HG03280 (cell line): ENCODE measurements at regions not wholly inside any gene's neighbourhood (a gene's known extent, or its start where the extent isn't known, plus 50 kb on each side); places are given as distances from the start of the nearest gene placed in this dataset.
"Not testable (repeated sequence)": the region's sequence is repeated elsewhere in the genome, so short reads cannot be mapped to it uniquely, and the experiment has no call there.

ENCODE experiments used
- ATAC-seq: cut with Tn5 transposase; IDR thresholded peaks from one replicate; pipeline ENCODE4 v1.9.1; 2021; ENCODE audit warnings: mild to moderate bottlenecking, moderate library complexity; ENCODE audit not compliant: unreplicated experiment

DNA sequence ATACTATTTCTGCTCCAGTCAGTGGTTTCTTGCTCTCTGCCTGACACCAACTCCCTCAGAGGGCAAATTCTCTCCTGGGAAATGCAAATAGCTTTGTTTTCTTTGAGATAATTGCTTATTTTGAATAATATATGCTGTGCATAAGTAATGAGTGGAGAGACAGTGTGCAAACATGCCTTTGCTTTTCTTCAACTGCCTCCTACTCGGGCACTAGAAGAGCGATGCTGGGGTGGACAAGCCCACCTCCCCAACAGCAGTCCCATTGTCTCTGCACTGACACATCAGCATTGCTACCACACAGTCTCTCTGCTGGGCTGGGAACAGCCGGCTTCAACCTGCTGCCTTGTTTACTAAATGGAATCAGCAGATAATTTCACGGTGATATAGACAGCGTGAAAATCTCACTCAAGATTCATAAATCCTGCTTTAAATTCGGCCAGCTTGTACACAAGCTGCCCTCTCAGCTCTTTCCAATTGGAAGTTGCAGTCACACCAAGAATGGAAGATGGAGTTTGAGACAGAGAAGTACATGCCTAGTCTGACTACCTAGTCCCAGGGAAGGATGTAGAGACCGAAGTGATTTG, 694.5 kb downstream of the TDRD15 start:
- no peak for ATAC-seq

DNA sequence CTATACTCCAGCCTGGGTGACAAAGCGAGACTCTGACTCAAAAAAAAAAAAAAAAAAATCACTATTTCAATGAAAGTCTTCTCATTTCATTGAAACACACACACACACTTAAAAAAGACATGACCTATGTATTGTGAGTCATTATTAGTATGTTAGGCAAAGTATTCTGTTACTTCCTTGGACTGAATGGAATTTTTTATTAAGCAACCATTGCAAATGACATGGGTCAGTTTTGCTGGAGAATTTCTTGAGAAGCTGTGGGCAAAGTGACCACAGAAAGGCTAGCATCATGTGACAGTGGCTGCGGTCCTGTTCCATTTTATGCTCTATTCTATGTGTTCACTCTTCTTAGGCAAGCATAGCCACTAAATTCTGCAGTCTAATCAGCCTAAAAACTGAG, 695.7 kb downstream of the TDRD15 start:
- ATAC-seq: no peak

DNA sequence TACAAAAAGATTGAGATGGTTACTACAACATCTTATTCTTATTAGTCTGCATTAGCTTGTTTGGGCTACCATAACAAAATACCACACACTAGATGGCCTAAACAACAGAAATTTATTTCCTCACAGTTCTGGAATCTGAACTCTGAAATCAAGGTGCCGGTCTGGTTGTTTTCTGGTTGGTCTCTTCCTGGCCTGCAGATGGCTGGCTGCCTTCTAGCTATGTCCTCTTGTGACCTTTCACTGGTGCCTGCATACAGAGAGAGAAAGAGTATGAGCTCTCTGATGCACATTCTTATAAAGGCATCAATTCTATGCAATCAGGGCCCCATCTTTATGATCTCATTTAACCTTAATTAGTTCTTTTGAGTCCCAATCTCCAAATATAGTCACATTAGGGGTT, 696.5 kb downstream of the TDRD15 start:
- ATAC-seq: no peak

DNA sequence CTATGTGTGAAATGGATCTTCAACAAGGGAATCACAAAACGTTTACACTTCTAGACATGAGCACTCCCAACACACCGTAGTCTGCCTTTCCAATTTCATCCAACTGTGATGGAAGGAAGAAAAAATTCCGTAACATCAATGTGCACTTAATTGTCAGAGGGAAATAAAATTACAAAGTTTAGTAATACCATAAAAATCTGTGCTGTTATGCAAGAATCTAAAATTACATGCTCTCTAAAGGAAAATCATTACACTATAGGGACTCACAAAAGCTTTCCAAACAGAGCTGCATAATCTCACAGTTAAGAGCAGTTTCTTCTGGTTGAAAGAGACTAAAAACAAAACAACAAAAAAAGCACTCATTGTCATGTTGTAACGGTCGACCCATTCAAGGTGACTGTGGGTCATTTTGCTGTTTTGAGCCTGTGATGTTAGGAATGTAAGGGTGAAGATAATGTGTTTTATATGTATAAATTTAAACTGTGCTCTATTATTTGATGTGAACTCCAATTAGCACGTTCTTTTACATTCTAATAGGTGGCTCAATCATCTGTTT, 698.0 kb downstream of the TDRD15 start:
- ATAC-seq: no peak

DNA sequence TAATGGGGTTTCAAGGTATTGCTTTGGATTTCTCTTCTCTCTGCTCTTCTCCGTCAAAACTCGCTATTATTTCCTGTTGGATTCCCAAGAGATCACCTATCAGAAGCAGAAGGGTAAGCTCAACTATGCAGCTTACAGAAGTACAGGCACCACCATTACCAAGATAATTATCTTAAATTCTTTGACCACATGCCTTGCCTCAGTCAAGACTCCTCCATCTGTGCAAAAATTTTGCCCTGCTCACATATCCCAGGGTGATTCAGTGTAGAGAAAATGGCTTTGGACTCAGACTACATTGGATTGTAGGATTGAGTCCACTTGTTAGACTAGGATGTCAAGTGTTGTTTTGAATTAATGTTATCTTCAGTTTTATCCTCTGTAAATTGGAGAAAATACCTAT, 698.7 kb downstream of the TDRD15 start:
- ATAC-seq: no peak

DNA sequence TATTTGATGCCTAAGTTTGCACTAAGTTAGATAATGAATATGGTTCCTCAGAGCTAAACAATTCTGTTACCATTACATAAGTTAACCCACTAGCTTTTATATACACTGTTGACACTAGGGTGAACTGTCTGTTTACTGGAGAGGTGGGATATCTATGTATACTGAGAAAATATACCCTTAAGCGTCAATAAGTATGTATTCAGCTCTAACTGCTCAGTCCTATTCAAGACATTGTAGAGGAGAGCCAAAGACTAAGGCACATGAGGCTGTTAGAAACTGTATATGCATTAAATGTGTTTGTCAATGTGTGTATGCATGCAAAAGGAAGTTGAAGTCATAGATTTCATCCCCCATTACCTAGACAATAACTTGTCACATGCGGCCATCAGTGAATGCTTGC, 710.0 kb downstream of the TDRD15 start:
- no peak for ATAC-seq

DNA sequence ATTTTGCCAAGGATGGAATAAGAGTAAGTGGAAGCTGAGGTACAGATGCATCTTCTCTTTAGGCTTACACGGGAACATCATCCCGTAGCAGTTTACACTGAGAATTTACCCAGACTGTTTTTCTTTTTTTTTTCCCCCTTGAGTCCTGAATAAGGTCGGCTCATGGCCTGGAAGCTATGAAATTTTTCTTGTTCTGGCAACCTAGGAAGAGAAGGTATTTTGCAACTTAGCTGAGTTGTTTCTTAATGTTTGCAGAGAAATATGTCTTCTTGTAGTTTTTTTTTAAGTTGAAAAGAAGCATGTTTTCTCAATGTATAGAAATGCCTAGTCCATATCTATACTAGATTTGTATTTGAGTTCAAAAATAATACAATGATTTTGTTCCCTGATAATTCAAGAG, 712.5 kb downstream of the TDRD15 start:
- ATAC-seq: no peak

DNA sequence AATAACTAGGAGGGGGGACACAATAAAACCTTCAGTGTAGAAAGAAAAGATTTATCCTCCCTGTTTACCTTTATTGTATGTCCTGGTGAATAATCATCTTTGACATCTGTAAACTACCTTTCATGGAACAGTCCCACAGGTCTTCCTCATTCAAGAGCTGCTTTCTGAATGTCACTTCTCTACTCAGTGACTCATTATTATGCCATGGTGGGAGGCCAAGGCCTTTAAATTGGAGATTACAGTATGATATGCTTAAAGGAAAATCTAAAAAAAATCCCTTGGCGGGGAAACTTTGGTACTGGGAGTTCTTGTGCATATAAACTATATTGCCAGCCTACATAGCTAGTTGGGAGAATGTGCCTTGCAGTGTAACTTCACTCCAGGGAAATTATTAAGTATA, 713.0 kb downstream of the TDRD15 start:
- no peak for ATAC-seq

DNA sequence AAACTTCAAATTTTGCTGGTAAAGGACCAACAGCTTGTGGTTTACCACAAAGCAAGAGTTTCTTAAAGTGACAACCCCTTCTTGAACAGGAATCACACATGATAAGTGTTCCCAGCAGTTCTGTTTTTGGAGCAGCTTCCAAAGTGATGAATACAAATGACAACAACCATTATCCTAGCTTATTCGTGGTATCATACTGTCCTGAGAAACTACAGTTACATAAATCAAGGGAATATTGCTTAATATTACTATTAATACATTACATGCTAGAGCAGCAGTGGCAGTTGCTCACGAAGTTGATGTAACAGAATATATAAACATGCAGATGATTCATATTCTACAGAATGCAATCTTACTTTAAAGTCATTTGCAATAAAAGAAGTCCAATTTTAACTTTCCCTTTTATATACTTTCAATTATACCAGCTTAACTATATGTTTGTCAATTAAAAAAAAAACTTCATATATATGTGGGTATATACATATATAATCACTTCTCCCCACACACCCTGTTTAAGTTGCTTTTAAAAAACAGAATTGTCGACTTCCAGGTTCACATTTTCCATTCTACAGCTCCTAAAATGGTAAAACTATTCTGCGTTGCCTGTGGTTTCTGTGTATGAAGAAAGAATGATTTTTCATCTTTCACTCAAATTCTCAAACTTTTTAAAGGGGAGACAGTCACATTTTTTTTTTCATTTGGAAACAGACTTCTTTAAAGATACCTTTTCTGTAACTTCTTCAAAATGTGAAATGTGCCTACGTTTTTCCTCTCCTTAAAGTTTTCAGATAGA, 713.6 kb downstream of the TDRD15 start:
- ATAC-seq: no peak

DNA sequence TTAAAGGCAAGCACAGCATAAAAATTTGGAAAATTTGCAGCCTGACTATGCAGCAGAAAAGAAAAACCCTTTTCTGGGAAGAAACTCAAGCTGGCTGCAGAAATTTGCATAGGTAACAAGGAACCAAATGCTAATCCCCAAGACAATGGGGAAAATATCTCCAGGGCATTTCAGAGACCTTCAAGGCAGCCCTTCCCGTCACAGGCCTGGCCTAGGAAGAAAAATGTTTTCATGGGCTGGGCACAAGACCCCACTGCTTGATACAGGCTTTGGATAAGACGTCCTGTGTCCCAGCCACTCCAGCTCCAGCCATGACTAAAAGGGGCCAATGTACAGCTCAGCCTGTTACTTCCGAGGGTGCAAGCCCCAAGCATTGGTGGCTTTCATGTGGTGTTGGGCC, 717.6 kb downstream of the TDRD15 start:
- ATAC-seq: no peak

DNA sequence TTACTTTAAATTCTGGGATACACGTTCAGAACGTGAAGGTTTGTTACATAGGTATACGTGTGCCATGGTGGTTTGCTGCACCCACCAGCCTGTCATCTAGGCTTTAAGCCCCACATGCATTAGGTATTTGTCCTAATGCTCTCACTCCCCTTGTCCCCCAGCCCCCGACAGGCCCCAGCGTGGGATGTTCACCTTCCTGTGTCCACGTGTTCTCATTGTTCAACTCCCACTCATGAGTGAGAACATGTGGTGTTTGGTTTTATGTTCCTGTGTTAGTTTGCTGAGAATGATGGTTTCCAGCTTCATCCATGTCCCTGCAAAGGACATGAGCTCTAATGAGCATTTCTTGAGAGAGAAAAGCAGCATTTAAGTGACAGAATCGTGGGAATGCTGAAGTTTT, 726.6 kb downstream of the TDRD15 start:
- not testable (repeated sequence) for ATAC-seq

DNA sequence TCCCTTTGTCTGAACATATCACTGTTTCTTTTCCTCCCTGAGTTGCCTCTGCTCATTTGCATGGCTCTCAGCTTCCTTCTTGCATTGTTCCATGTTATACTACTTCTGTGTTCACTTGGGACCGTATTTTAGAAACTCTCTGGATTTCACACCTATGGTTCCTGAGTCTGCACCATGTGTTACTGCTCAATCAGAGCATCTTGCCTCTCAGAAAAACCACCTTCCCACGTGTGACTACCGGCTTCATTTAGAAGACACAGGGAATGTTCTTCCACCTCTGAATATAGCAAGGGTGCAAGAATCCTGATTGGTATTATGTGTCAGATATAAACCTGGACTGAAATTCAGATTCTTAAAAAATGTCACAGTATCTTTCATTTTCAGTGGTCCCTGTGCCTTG, 731.2 kb downstream of the TDRD15 start:
- ATAC-seq: no peak

DNA sequence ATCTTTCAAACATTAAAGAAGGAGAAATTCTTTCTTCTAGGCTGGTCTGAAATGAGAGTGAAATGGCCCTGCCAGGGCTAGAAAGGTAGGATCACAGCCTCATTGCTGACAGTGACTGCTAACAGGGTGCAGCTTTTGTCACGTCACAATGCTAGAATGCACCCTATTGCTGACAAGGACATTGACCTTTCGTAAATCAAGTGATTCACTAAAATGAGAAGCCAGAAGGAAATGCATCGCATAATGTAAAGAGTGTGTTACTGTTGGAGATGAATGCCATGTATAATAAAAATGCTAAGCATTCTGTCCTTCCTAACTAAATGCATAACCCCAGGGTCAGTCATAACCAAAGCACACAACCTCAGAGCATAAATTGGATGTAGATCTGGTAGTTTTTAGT, 732.9 kb downstream of the TDRD15 start:
- no peak for ATAC-seq

DNA sequence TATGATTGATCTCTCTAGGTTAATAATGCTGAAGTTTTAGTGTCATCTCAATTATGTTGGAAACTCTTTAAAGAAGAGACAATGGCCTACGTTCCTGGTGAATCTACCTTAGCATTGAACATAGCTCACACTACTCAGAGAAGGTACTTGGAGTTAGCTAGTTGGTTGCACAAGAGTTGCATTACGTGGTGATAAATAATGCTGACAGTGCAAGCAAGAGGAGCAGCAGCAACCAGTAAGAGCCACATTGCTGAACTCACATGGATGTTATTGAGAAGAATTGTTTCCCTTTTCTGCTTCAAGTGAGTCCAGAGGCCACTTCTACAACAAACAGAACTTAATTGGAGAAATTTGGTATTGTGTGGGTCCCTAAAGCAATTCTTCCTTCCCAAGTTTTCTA, 737.1 kb downstream of the TDRD15 start:
- ATAC-seq: no peak

DNA sequence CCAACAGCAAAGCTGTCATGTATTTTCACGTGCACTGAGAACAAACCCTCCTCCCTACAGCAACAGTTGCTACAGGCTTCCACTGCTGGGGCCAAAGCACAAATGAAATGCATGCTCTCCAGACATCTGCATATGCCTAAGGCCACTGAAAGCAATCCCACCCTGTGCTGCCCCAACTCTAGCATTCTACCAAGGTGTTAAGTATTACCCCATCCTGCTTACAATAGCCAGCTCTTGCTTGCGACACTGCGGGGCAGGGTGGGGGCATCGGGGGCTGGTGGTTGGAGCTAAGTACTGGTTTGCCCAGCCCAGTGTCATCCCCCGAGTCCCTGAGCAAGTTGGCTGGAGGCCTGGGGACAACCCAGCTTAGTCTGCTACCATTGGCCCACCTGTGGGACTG, 742.5 kb downstream of the TDRD15 start:
- no peak for ATAC-seq

DNA sequence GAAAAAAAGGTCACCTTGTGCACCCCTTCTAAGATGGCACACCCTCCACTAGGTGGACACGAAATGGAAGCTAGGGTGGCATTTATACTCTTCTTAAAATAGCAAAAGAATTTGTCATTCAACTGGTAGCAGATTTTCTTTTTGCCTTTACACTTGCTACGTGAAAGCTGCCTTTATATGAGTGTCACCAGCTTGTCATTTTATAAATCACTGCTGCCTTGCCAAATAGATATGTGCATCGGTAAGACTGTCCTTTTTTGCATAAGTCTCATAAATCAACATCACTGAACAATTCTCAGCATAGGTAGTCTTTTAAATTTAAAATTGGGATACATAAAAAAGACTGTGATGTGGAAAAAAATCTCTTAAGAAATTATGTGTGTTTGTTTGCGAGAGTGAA, 764.1 kb downstream of the TDRD15 start:
- ATAC-seq: no peak

DNA sequence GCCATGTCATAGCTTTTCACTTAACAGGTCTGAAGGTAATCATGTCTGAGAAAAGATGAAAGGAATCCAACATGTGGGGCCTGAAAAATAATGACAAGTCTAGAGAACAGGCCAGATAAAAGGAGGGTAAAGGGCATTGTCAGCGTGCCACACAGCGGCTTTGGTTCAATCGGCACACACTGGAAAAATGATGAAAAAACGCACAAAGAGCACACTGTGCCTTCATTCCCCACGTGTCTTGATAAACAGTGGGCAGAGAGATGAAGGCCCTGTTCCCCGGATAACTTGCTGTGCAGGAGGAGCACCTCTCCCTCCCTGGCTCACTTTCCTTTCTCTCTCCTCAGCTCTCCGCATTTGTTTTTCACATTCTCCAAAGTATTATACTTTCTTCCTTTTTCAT, 766.3 kb downstream of the TDRD15 start:
- no peak for ATAC-seq

DNA sequence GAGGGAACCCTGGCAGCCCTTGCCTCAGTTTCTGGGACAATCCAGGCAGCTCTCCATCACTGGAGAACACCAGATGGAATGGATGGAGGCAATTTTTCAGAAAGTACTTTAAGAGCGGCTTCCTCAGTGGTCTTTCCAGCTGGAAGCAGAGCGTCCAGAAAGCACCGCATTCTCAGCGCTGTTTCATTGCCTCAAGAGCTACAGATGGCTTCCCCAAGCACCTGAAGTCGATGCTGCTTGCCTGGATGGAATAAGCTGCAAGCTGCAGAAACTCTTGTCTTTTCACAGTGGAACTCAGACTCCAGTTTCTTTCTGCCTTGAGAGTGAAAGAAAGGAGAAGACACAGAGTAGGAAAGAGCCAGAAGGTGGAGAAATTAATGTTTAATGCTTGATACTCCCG, 766.9 kb downstream of the TDRD15 start:
- ATAC-seq: no peak

DNA sequence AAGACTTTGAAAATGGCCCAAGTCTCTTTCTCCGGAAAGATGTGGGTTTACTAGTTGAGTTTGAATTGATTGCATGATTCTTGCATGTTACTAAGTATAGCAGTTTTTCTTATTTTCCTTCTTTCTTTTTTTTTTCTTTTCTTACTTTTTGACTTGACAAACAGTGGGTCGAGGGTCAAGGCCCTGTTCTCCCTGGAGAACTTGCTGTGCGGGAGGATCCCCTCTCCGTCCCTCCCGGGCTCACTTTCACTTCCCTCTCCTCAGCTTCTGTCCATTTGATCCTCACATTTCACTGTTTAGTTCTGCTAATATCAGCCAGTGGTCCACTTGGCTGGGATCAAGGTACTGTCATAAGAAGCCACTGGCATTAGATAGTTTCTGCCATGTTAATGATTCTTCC, 767.4 kb downstream of the TDRD15 start:
- no peak for ATAC-seq

DNA sequence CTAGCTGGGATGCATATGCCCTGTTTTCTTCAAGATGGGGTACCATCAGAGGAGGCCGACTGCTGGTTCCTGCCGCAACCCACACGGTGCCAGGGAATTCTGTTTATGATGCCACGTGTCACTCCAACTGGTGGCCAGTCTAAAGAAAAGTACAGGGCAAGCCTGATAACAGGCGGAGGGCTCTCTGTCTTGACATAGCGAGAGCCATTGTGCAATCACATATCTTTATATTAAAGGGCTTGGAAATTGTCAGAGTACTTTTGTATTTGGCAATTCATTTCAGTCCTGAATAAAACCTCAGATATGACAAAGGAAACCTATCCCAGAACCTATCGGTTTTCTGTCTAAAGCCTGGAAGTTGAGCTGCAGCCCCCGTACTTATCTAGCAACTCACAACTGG, 768.4 kb downstream of the TDRD15 start:
- ATAC-seq: no peak

DNA sequence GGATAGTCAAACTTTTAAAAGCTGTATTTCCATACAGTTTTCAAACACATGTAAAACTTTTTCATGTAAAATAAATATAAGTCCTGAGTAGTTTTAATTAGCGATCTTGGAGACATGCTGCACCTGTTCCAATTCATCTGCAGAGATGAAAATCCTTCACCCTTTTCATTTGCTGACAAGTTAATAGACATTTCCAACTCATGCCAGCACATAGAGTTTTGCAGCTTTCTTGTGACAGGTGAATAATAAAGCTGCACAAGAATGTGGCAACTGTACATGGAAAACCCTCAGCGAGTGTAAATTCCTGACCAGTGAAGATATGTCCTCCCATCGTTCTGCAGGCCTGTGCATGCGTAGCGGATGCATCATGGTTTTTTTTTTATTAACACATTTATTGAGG, 771.4 kb downstream of the TDRD15 start:
- no peak for ATAC-seq

DNA sequence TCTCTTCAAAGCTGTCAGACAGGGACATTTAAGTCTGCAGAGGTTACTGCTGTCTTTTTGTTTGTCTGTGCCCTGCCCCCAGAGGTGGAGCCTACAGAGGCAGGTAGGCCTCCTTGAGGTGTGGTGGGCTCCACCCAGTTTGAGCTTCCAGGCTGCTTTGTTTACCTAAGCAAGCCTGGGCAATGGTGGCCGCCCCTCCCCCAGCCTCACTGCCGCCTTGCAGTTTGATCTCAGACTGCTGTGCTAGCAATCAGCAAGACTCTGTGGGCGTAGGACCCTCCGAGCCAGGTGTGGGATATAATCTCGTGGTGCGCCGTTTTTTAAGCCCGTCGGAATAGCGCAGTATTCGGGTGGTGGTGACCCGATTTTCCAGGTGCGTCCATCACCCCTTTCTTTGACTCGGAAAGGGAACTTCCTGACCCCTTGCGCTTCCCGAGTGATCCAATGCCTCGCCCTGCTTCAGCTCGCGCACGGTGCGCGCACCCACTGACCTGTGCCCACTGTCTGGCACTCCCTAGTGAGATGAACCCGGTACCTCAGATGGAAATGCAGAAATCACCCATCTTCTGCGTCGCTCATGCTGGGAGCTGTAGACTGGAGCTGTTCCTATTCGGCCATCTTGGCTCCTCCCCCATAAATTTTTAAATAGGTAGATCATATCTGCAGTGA, 785.1 kb downstream of the TDRD15 start:
- not testable (repeated sequence) for ATAC-seq
